H1 (cell line): ENCODE measurements at regions not wholly inside any gene's neighbourhood (a gene's known extent, or its start where the extent isn't known, plus 50 kb on each side); places are given as distances from the start of the nearest gene placed in this dataset.
A peak's percentile ranks its signal among the peaks of the same experiment; 100 is the strongest.

ENCODE experiments used
- CTCF ChIA-PET: fragments of 300-600 bp; sonication (Branson Sonifier 250); formaldehyde crosslinking; loops from one replicate; lab custom pipeline; 2021; ENCODE audit not compliant: partially characterized antibody; lab: Charles Lee
- POLR2A ChIA-PET: fragments of 300-600 bp; sonication (Branson Sonifier 250); formaldehyde crosslinking; loops from one replicate; lab custom pipeline; 2021; ENCODE audit warnings: inconsistent platforms; ENCODE audit not compliant: partially characterized antibody; lab: Charles Lee
- DNase-seq, 2 experiments: peaks; one replicate each; pipeline versions ENCODE4 v3.0.0 to v3.0.0-alpha.2; 2010 to 2022; ENCODE audit warnings: low spot score in 2 of 2, low read depth in 1 of 2, mixed read lengths in 1 of 2
- FAIRE-seq: peaks from 2 replicates; lab custom pipeline; 2011; peaks lifted over from hg19 to GRCh38; lab: Jason Lieb, UNC
- H2AFZ ChIP-seq: 2 replicates; pipeline ENCODE4 v1.8.1; 2012; ENCODE audit warnings: low read length, inconsistent platforms
- H2AK5ac ChIP-seq: 2 replicates; pipeline ENCODE4 v1.6.1; 2013; ENCODE audit warnings: low read depth, low read length
- H2BK120ac ChIP-seq: replicated peaks from 2 replicates; pipeline ENCODE3; 2013; ENCODE audit warnings: low read depth, low read length, inconsistent platforms
- H2BK12ac ChIP-seq: 2 replicates; pipeline ENCODE4 v1.6.1; 2013; ENCODE audit warnings: low read depth, low read length
- H2BK15ac ChIP-seq: 2 replicates; pipeline ENCODE4 v1.6.1; 2013; ENCODE audit warnings: low read length
- H2BK20ac ChIP-seq: 2 replicates; pipeline ENCODE4 v1.6.1; 2013; ENCODE audit warnings: low read length
- H2BK5ac ChIP-seq: 2 replicates; pipeline ENCODE4 v1.6.1; 2013; ENCODE audit warnings: low read depth, low read length
- H3K14ac ChIP-seq: 2 replicates; pipeline ENCODE4 v1.6.1; 2013; ENCODE audit warnings: inconsistent platforms; ENCODE audit not compliant: insufficient read length
- H3K18ac ChIP-seq: 2 replicates; pipeline ENCODE4 v1.6.1; 2013; ENCODE audit warnings: low read length; ENCODE audit errors: extremely low read depth
- H3K23ac ChIP-seq: 2 replicates; pipeline ENCODE4 v1.6.1; 2013; ENCODE audit warnings: inconsistent platforms; ENCODE audit not compliant: insufficient read length
- H3K23me2 ChIP-seq: 2 replicates; pipeline ENCODE4 v1.6.1; 2013; ENCODE audit warnings: low read depth, low read length
- H3K27ac ChIP-seq: 2 replicates; pipeline ENCODE4 v1.6.1; 2011; ENCODE audit warnings: low read depth, low read length, inconsistent platforms
- H3K27me3 ChIP-seq, 4 experiments: replicated peaks in 1 of 4; 1 replicate in 1 of 4; 2 replicates in 3 of 4; pipeline versions ENCODE4 v1.6.1 to v1.8.1; 2011 to 2013; ENCODE audit warnings: low read length in 3 of 4, mild to moderate bottlenecking in 3 of 4, inconsistent platforms in 2 of 4, mixed read lengths in 2 of 4, moderate library complexity in 1 of 4; ENCODE audit not compliant: control insufficient read depth in 3 of 4, insufficient read depth in 3 of 4; ENCODE audit errors: extremely low read depth in 1 of 4
- H3K36me3 ChIP-seq, 4 experiments: 2 replicates each; pipeline versions ENCODE4 v1.6.1 to v1.8.1; 2011 to 2013; ENCODE audit warnings: mild to moderate bottlenecking in 4 of 4, low read length in 3 of 4, moderate library complexity in 2 of 4, control low read depth in 1 of 4, inconsistent platforms in 1 of 4; ENCODE audit not compliant: insufficient read depth in 4 of 4, control insufficient read depth in 2 of 4
- H3K4ac ChIP-seq: replicated peaks from 2 replicates; pipeline ENCODE3; 2013; ENCODE audit warnings: low read length, low read depth, mixed read lengths, inconsistent platforms; ENCODE audit not compliant: insufficient read length
- H3K4me1 ChIP-seq, 4 experiments: replicated peaks in 1 of 4; 1 replicate in 1 of 4; 2 replicates in 3 of 4; pipeline versions ENCODE4 v1.6.1 to v1.8.1; 2011 to 2013; ENCODE audit warnings: low read length in 3 of 4, inconsistent platforms in 2 of 4, mixed read lengths in 1 of 4; ENCODE audit not compliant: insufficient read depth in 4 of 4, control insufficient read depth in 3 of 4
- H3K4me2 ChIP-seq, 2 experiments: 2 replicates each; pipeline versions ENCODE4 v1.6.1 to v1.8.1; 2011 to 2013; ENCODE audit warnings: low read depth in 2 of 2, low read length in 2 of 2, control low read depth in 1 of 2, inconsistent platforms in 1 of 2, mild to moderate bottlenecking in 1 of 2; ENCODE audit not compliant: insufficient read depth in 1 of 2
- H3K4me3 ChIP-seq, 4 experiments: fragments of 200-600, 300-600 bp in 1 of 4; sonication (generic), shearing (Covaris generic), sonication (Bioruptor Twin) in 1 of 4; 2 replicates each; pipeline versions ENCODE4 v1.5.1 to v1.8.1; 2011 to 2016; ENCODE audit warnings: low read length in 4 of 4, low read depth in 3 of 4, control low read depth in 2 of 4, inconsistent platforms in 2 of 4, mild to moderate bottlenecking in 2 of 4, mixed read lengths in 1 of 4, moderate library complexity in 1 of 4; ENCODE audit not compliant: insufficient read depth in 2 of 4; ENCODE audit errors: extremely low read depth in 1 of 4
- H3K56ac ChIP-seq: replicated peaks from 2 replicates; pipeline ENCODE3; 2013; ENCODE audit warnings: low read depth, mild to moderate bottlenecking, mixed read lengths, low read length, inconsistent platforms; ENCODE audit not compliant: insufficient read length
- H3K79me1 ChIP-seq: 2 replicates; pipeline ENCODE4 v1.6.1; 2013; ENCODE audit warnings: low read depth, low read length, control low read depth
- H3K79me2 ChIP-seq, 2 experiments: 2 replicates each; pipeline versions ENCODE4 v1.6.1 to v1.8.1; 2012 to 2013; ENCODE audit warnings: low read length in 2 of 2, mild to moderate bottlenecking in 2 of 2, inconsistent platforms in 1 of 2; ENCODE audit not compliant: insufficient read depth in 2 of 2, control insufficient read depth in 1 of 2
- H3K9ac ChIP-seq, 4 experiments: replicated peaks in 1 of 4; 1 replicate in 1 of 4; 2 replicates in 3 of 4; pipeline versions ENCODE4 v1.6.1 to v1.8.1; 2011 to 2013; ENCODE audit warnings: low read depth in 3 of 4, low read length in 3 of 4, control low read depth in 2 of 4, mild to moderate bottlenecking in 2 of 4, moderate library complexity in 2 of 4, inconsistent platforms in 1 of 4; ENCODE audit errors: extremely low read depth in 1 of 4
- H3K9me3 ChIP-seq, 2 experiments: 2 replicates each; pipeline versions ENCODE4 v1.6.1 to v1.8.1; 2012 to 2013; ENCODE audit warnings: mild to moderate bottlenecking in 2 of 2, moderate library complexity in 2 of 2, control low read depth in 1 of 2, inconsistent platforms in 1 of 2, low read depth in 1 of 2, low read length in 1 of 2, mixed read lengths in 1 of 2; ENCODE audit not compliant: insufficient read depth in 2 of 2
- H4K20me1 ChIP-seq, 2 experiments: replicated peaks in 1 of 2; 2 replicates each; pipeline versions ENCODE3 to v1.8.1; 2011 to 2013; ENCODE audit warnings: inconsistent platforms in 2 of 2, low read length in 2 of 2, mild to moderate bottlenecking in 1 of 2; ENCODE audit not compliant: insufficient read depth in 2 of 2, control insufficient read depth in 1 of 2
- H4K5ac ChIP-seq: 2 replicates; pipeline ENCODE4 v1.6.1; 2013; ENCODE audit warnings: low read length, low read depth, mixed read lengths, inconsistent platforms; ENCODE audit not compliant: insufficient read length
- H4K8ac ChIP-seq: 2 replicates; pipeline ENCODE4 v1.8.0; 2013; ENCODE audit warnings: mild to moderate bottlenecking, moderate library complexity, low read length, inconsistent platforms; ENCODE audit not compliant: insufficient read depth; ENCODE audit errors: extremely low read depth
- H4K91ac ChIP-seq: replicated peaks from 2 replicates; pipeline ENCODE3; 2013; ENCODE audit warnings: low read length, mixed read lengths, inconsistent platforms; ENCODE audit not compliant: insufficient read length
- ATF3 ChIP-seq: IDR thresholded peaks from 2 replicates; pipeline ENCODE4 v1.6.1; 2011; ENCODE audit warnings: low read depth, mild to moderate bottlenecking, low read length; ENCODE audit not compliant: insufficient read depth
- CREB1 ChIP-seq: IDR thresholded peaks from 2 replicates; pipeline ENCODE4 v1.6.1; 2012; ENCODE audit warnings: inconsistent platforms
- EZH2 ChIP-seq: fragments of 200-600 bp; sonication (generic); IDR thresholded peaks from 2 replicates; pipeline ENCODE4 v1.7.1; 2012; ENCODE audit warnings: low read depth, mild to moderate bottlenecking, moderate library complexity, low read length, inconsistent platforms; ENCODE audit not compliant: severe bottlenecking
- FOSL1 ChIP-seq: IDR thresholded peaks from 2 replicates; pipeline ENCODE4 v1.6.1; 2011; ENCODE audit warnings: mild to moderate bottlenecking, low read depth, low read length, moderate library complexity; ENCODE audit not compliant: insufficient read depth
- PHF8 ChIP-seq: fragments of 200-600 bp; sonication (generic); conservative IDR thresholded peaks from 2 replicates; pipeline ENCODE4 v1.7.1; 2012; ENCODE audit warnings: low read depth, mild to moderate bottlenecking, inconsistent platforms, low read length, moderate library complexity
- SIRT6 ChIP-seq: IDR thresholded peaks from one replicate; pipeline ENCODE4 v1.7.1; 2012; ENCODE audit warnings: low read length, inconsistent platforms
- SP1 ChIP-seq: IDR thresholded peaks from 2 replicates; pipeline ENCODE4 v1.6.1; 2011; ENCODE audit warnings: low read depth, low read length
- SRF ChIP-seq: IDR thresholded peaks from 2 replicates; pipeline ENCODE4 v1.6.1; 2011; ENCODE audit warnings: mild to moderate bottlenecking, low read depth, low read length, moderate library complexity
- USF2 ChIP-seq: IDR thresholded peaks from 2 replicates; pipeline ENCODE4 v1.6.1; 2011; ENCODE audit warnings: low read length, improper control_type of control experiment
- WGBS, 2 experiments: shearing (Covaris generic) in 1 of 2; methylation state at CpG; one replicate each; pipeline versions ENCODE4 v1.1.6 to v1.1.7; 2013 to 2015; ENCODE audit warnings: low lambda C conversion rate in 2 of 2, mixed read lengths in 2 of 2, inconsistent platforms in 1 of 2, low coverage in 1 of 2, missing lambda C conversion rate in 1 of 2; ENCODE audit not compliant: insufficient replicate concordance in 2 of 2, insufficient coverage in 1 of 2, insufficient read length in 1 of 2; ENCODE audit errors: extremely low coverage in 1 of 2, missing lambda C conversion rate in 1 of 2; 5-methylcytosine and 5-hydroxymethylcytosine counted together

GRCh38 chr10:63922468-63923284 lies 401.5 kb downstream of the REEP3 start:
- 68% methylated on average over 6 of the region's 6 CpGs; no CpG with 5 or more reads in 1 of the 2 experiments for WGBS, 2 experiments
- no peak overlapping the region for H3K14ac ChIP-seq
- H2BK120ac ChIP-seq: no peak overlapping the region
- DNase-seq (no peak), FAIRE-seq (no peak)
- H3K18ac ChIP-seq: no peak overlapping the region
- H3K79me2 ChIP-seq: no peaks in the 10 kb centered on the region
- H2AK5ac ChIP-seq: no peak overlapping the region
- H3K23ac ChIP-seq: no peak overlapping the region
- no peak overlapping the region for H4K91ac ChIP-seq
- no peaks in the 10 kb centered on the region for H3K23me2 ChIP-seq
- ChIA-PET POLR2A (interaction anchor here (0.6 kb wide), 1 partner anchor 396 kb away, joined by 6 read pairs; no protein-coding TSS in a partner anchor), CTCF (interaction anchor here (0.7 to 1.9 kb wide), 5 partner anchors 12 to 56 kb away, joined by 3 to 4 read pairs (median 3); no protein-coding TSS in a partner anchor)
- H3K56ac ChIP-seq: no peak overlapping the region
- no peaks in the 10 kb centered on the region for H3K27me3 ChIP-seq
- H3K36me3 ChIP-seq: no peaks in the 10 kb centered on the region
- H3K4me1 ChIP-seq: peaks cover 0 to 9% (median under 1%) of the 10 kb centered on the region in 4 experiments; a peak in 4 of 7 replicates
- TF ChIP-seq EZH2 (no peak), SIRT6 (no peak), PHF8 (no peak), FOSL1 (no peak), CREB1 (no peak), SRF (no peak), SP1 (no peak), USF2 (no peak), ATF3 (no peak)
- no peak overlapping the region for H3K9ac ChIP-seq
- H3K4me3 ChIP-seq: no peak overlapping the region
- H4K8ac ChIP-seq: no peak overlapping the region
- H3K79me1 ChIP-seq: no peaks in the 10 kb centered on the region
- H3K4ac ChIP-seq: peak overlapping the region; percentile 82
- H3K27ac ChIP-seq: no peak overlapping the region
- no peak overlapping the region for H2AFZ ChIP-seq
- no peak overlapping the region for H3K4me2 ChIP-seq
- H4K5ac ChIP-seq: no peak overlapping the region
- H2BK20ac ChIP-seq: no peak overlapping the region
- H3K9me3 ChIP-seq: no peaks in the 10 kb centered on the region
- H2BK15ac ChIP-seq: no peak overlapping the region
- H2BK5ac ChIP-seq: no peak overlapping the region
- H4K20me1 ChIP-seq: no peaks in the 10 kb centered on the region
- H2BK12ac ChIP-seq: peak overlapping the region; percentile 39; the same call in 1 of the 2 replicates
